Natural killer cell (primary cell): ENCODE measurements at regions not wholly inside any gene's neighbourhood (a gene's known extent, or its start where the extent isn't known, plus 50 kb on each side); places are given as distances from the start of the nearest gene placed in this dataset.

ENCODE experiments used
- ATAC-seq, 3 donors: fragments of 150-1000 bp in 2 of 3; fragments of 200-7000 bp in 1 of 3; cut with Tn5 transposase; 1 replicate in 1 of 3; 2 replicates in 2 of 3; pipeline ENCODE4 v1.10.0; 2021; ENCODE audit warnings: mild to moderate bottlenecking in 2 of 3, moderate library complexity in 2 of 3
- DNase-seq, 2 donors: peaks; one replicate each; pipeline versions ENCODE4 v3.0.0 to v3.0.0-alpha.2; 2013 to 2021; ENCODE audit warnings: mixed read lengths in 1 of 2
- H3K27ac ChIP-seq: one replicate; pipeline ENCODE4 v1.5.1; 2013; ENCODE audit warnings: mild to moderate bottlenecking, low read length
- H3K27me3 ChIP-seq: one replicate; pipeline ENCODE4 v1.6.1; 2013; ENCODE audit warnings: low read length; ENCODE audit not compliant: control insufficient read depth, insufficient read depth
- H3K36me3 ChIP-seq: one replicate; pipeline ENCODE4 v1.6.1; 2013; ENCODE audit warnings: low read length; ENCODE audit not compliant: control insufficient read depth, insufficient read depth
- H3K4me1 ChIP-seq: one replicate; pipeline ENCODE4 v1.6.1; 2013; ENCODE audit warnings: low read length; ENCODE audit not compliant: control insufficient read depth, insufficient read depth
- H3K4me3 ChIP-seq: one replicate; pipeline ENCODE4 v1.5.1; 2013; ENCODE audit warnings: low read length
- H3K9me3 ChIP-seq: one replicate; pipeline ENCODE4 v1.6.1; 2013; ENCODE audit warnings: low read length; ENCODE audit not compliant: control insufficient read depth, insufficient read depth
- H3K27ac Mint-ChIP-seq, 2 donors: one replicate each; pipeline ENCODE4 v1.8.0; 2022; ENCODE audit warnings: mild to moderate bottlenecking in 2 of 2, mixed read lengths in 2 of 2, moderate library complexity in 1 of 2
- H3K27me3 Mint-ChIP-seq, 2 donors: one replicate each; pipeline ENCODE4 v1.8.0; 2022; ENCODE audit warnings: low read depth in 2 of 2, mixed read lengths in 2 of 2
- H3K36me3 Mint-ChIP-seq: one replicate; pipeline ENCODE4 v1.8.0; 2022; ENCODE audit warnings: mixed read lengths
- H3K4me1 Mint-ChIP-seq, 2 donors: one replicate each; pipeline ENCODE4 v1.8.0; 2022; ENCODE audit warnings: mixed read lengths in 2 of 2
- H3K4me3 Mint-ChIP-seq: one replicate; pipeline ENCODE4 v1.8.0; 2022; ENCODE audit warnings: mild to moderate bottlenecking, moderate library complexity, mixed read lengths
- H3K9me3 Mint-ChIP-seq, 2 donors: one replicate each; pipeline ENCODE4 v1.8.0; 2022; ENCODE audit warnings: mixed read lengths in 2 of 2
- WGBS: methylation state at CpG from one replicate; pipeline ENCODE4 v1.1.7; 2013; ENCODE audit warnings: missing lambda C conversion rate; ENCODE audit not compliant: insufficient coverage; 5-methylcytosine and 5-hydroxymethylcytosine counted together
- intact Hi-C: fragments of 100-400 bp; cut with micrococcal nuclease; formaldehyde crosslinking; loops from one replicate; pipeline ENCODE4 v1.14.2; 2022
- TF ChIP-seq, protein P1 (sequence below): fragments of 200-600 bp; IDR thresholded peaks from one replicate; pipeline ENCODE4 v1.8.0; 2022; ENCODE audit warnings: antibody characterized with exemption

DNA sequence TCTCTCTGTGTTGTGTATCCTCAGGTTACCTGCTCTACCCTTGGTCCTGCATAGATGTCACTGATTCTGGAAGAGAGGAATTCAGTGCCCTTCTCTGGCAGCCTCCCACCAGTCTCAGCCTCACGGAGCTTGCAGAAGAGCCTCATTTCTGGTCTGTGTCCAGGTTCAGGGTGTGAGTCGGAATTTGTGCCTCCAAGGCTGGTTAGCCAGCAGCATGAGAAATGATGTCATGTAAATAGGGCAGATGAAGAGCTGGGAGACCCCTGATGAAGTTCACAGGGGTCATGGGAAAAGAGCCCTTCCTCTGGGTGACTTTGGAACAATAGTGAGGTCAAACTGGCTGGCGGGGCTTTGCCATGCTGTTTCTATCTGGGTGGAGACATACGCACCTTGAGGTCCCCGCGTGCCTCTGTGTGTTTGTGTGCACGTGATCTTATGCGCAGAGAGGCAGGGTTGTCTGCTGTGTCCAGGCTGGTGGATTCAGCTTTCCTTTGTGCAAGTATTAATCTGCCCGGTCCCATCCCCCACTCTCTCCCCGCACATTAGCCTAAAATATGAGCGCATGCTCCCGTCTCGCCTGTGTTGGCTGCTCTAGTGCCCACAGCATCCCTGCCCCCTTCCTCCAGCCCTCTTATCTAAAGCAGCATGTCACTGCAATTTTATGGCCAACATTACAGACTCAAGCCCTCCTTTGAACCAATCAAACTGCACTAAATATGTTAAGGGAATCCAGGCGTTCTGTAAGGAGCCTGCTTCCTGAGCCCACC lies 256.3 kb upstream of the ZFHX3 start:
- H3K27me3 ChIP-seq = no peaks in the 10 kb centered on the region
- no peak for DNase-seq

DNA sequence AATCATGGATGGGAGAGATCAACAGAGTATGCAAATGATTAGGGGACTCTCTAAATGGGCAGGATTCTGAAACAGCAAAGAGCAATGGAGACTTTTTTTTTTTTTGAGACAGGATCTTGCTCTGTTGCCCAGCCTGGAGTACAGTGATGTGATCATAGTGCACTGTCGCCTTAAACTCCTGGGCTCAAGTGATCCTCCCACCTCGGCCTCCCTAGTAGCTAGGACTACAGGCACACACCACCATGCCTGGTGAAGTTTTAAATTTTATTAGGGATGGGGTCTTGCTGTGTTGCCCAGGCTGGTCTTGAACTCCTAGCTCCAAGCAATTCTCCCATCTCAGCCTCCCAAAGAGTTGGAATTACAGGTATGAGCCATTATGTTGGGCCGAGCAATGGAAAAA lies 255.0 kb upstream of the ZFHX3 start:
- H3K36me3 ChIP-seq = no peaks in the 10 kb centered on the region
- no peaks in the 10 kb centered on the region for H3K4me1 ChIP-seq
- no peaks in the 10 kb centered on the region for H3K27me3 Mint-ChIP-seq
- no peaks in the 10 kb centered on the region for H3K9me3 ChIP-seq
- DNase-seq (no peak), ATAC-seq (no peak)
- TF ChIP-seq, protein P1, sequence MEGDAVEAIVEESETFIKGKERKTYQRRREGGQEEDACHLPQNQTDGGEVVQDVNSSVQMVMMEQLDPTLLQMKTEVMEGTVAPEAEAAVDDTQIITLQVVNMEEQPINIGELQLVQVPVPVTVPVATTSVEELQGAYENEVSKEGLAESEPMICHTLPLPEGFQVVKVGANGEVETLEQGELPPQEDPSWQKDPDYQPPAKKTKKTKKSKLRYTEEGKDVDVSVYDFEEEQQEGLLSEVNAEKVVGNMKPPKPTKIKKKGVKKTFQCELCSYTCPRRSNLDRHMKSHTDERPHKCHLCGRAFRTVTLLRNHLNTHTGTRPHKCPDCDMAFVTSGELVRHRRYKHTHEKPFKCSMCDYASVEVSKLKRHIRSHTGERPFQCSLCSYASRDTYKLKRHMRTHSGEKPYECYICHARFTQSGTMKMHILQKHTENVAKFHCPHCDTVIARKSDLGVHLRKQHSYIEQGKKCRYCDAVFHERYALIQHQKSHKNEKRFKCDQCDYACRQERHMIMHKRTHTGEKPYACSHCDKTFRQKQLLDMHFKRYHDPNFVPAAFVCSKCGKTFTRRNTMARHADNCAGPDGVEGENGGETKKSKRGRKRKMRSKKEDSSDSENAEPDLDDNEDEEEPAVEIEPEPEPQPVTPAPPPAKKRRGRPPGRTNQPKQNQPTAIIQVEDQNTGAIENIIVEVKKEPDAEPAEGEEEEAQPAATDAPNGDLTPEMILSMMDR = no peak
- H3K4me3 Mint-ChIP-seq = no peak overlapping the region
- H3K27ac ChIP-seq = no peak overlapping the region
- no peaks in the 10 kb centered on the region for H3K27me3 ChIP-seq
- intact Hi-C loops = no loop called here
- H3K27ac Mint-ChIP-seq = no peak overlapping the region
- no peaks in the 10 kb centered on the region for H3K4me1 Mint-ChIP-seq
- H3K36me3 Mint-ChIP-seq = no peaks in the 10 kb centered on the region
- WGBS = no CpG with 5 or more reads among the region's 3 CpGs
- no peaks in the 10 kb centered on the region for H3K9me3 Mint-ChIP-seq
- H3K4me3 ChIP-seq = no peak overlapping the region

More for the DNA sequence above, 256.3 kb upstream of the ZFHX3 start:
- Mint-ChIP-seq H3K9me3 (no peaks in the 10 kb centered on the region), H3K27me3 (no peaks in the 10 kb centered on the region), H3K36me3 (no peaks in the 10 kb centered on the region), H3K4me1 (no peaks in the 10 kb centered on the region), H3K4me3 (no peak overlapping the region), H3K27ac (no peak overlapping the region)
- Histone ChIP-seq H3K36me3 (no peaks in the 10 kb centered on the region), H3K9me3 (no peaks in the 10 kb centered on the region), H3K4me1 (no peaks in the 10 kb centered on the region), H3K4me3 (no peak overlapping the region), H3K27ac (no peak overlapping the region)
- intact Hi-C loops = no loop called here
- TF ChIP-seq, protein P1 = no peak
- no peak for ATAC-seq
- 86% methylated on average over 13 of the region's 14 CpGs for WGBS

DNA sequence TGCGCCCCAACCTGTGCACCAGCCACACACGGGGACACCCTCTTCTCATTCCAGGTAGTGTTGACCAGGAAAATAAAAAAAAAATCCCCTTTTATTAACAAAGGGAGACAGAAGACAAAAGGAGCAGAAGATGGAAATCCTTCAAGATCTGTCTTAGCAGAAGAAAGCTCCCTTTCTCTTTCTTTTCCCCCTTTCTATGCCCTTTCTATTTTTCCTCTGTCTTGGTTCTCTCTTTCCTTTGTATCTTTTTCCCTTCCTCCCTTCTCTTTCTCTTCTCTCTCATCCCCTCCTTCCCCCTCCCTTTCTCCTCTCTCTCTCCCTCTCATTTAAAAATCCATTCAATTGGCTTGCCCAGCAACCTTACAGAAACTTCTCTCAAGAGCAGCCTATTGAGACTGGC lies 254.1 kb upstream of the ZFHX3 start:
- H3K4me1 Mint-ChIP-seq = no peaks in the 10 kb centered on the region
- ATAC-seq (no peak), DNase-seq (no peak)
- H3K27ac Mint-ChIP-seq = no peak overlapping the region
- intact Hi-C loops = no loop called here
- no peaks in the 10 kb centered on the region for H3K4me1 ChIP-seq
- WGBS = 78% methylated on average over 2 of the region's 2 CpGs
- TF ChIP-seq, protein P1 = no peak
- H3K27me3 Mint-ChIP-seq = no peaks in the 10 kb centered on the region
- H3K36me3 ChIP-seq = no peaks in the 10 kb centered on the region
- H3K4me3 ChIP-seq = no peak overlapping the region
- no peaks in the 10 kb centered on the region for H3K27me3 ChIP-seq
- H3K27ac ChIP-seq = no peak overlapping the region
- no peaks in the 10 kb centered on the region for H3K9me3 ChIP-seq
- no peaks in the 10 kb centered on the region for H3K36me3 Mint-ChIP-seq
- no peaks in the 10 kb centered on the region for H3K9me3 Mint-ChIP-seq
- H3K4me3 Mint-ChIP-seq = no peak overlapping the region

DNA sequence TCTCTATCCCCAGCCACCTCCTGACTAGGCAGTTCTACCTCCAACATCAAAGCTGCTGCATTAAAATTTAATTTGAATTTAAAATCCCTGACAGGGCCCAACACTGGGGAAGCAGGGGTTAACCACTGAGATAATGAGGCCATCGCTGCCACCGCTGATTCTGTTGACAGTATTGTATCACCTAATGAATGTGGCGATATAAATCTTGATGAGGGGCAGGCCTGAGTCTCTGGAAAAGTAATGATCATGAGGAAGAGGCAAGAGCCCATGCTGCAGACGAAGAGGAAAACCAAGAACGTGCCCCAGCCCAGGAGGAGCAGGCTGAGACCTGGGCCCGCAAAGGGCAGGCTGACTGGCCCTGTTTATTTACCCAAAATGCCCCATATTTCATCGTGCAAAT lies 251.4 kb upstream of the ZFHX3 start:
- TF ChIP-seq, protein P1 = no peak
- Mint-ChIP-seq H3K36me3 (no peaks in the 10 kb centered on the region), H3K27me3 (no peaks in the 10 kb centered on the region), H3K9me3 (no peaks in the 10 kb centered on the region), H3K4me1 (no peaks in the 10 kb centered on the region), H3K4me3 (no peak overlapping the region), H3K27ac (no peak overlapping the region)
- WGBS = 88% methylated on average over 7 of the region's 7 CpGs
- intact Hi-C loops = no loop called here
- Histone ChIP-seq H3K9me3 (no peaks in the 10 kb centered on the region), H3K36me3 (no peaks in the 10 kb centered on the region), H3K27ac (no peak overlapping the region), H3K27me3 (no peaks in the 10 kb centered on the region), H3K4me1 (no peaks in the 10 kb centered on the region), H3K4me3 (no peak overlapping the region)
- ATAC-seq (no peak), DNase-seq (no peak)
